ENCODE measurements at regions not wholly inside any gene's neighbourhood (a gene's known extent, or its start where the extent isn't known, plus 50 kb on each side); places are given as distances from the start of the nearest gene placed in this dataset.
A peak's percentile ranks its signal among the peaks of the same experiment; 100 is the strongest.

DNA sequence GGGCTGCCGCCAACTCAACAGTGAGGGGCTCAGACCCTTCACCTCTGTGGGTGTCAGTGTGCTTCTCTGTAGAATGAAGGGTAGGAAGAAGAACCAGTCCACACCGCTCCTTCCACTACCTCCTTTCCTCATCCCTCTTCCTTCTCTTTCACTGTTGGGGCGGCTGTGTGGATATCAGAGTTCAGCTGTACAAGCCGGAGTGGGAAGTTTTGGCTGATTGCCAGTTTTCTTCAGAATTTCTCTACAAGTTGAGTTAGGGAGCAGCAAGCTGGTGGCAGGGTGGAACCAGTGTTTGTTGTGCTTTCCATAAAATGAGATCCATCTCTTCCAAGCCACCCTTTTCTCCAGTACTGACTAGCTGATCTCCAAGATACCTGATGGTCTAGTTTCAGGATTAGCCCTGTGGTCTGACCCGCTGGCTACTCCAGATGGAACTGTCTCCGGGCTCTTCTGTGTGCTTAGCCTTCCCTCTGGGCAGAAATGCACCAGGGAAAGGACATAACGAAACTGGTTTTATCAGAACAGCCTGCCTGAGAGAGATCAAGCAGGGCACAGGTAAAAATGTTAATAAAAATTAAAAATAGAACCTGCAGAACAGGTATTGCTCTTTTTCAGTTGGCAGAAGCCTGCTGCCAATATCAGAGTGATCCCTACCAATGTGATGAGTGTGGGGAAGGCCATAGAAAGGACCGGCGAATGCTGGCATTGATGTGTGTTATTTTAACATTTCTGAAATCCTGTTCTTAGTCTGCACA is 169.9 kb upstream of the TSC22D2 start:
- H3K36me3 ChIP-seq = no peaks in the 10 kb centered on the region
- 49% methylated on average over 9 of the region's 9 CpGs for WGBS
- H3K4me1 ChIP-seq (replicated peaks) = peaks cover 8% of the 10 kb centered on the region
- no peaks in the 10 kb centered on the region for H3K9me3 ChIP-seq
- no peaks in the 10 kb centered on the region for H3K27me3 ChIP-seq (replicated peaks; ENCODE audit: insufficient read depth)
- peak; percentile 63 for DNase-seq (ENCODE audit: low spot score)
- peak overlapping the region in 1 of 2 donors; percentile 15 for H3K4me3 ChIP-seq
- intact Hi-C loops (cut with DNase I) = no loop called here
- peak; percentile 71 for TF ChIP-seq POLR2AphosphoS5 (IDR thresholded peaks at IDR 0.05)
- TF ChIP-seq, protein P1, sequence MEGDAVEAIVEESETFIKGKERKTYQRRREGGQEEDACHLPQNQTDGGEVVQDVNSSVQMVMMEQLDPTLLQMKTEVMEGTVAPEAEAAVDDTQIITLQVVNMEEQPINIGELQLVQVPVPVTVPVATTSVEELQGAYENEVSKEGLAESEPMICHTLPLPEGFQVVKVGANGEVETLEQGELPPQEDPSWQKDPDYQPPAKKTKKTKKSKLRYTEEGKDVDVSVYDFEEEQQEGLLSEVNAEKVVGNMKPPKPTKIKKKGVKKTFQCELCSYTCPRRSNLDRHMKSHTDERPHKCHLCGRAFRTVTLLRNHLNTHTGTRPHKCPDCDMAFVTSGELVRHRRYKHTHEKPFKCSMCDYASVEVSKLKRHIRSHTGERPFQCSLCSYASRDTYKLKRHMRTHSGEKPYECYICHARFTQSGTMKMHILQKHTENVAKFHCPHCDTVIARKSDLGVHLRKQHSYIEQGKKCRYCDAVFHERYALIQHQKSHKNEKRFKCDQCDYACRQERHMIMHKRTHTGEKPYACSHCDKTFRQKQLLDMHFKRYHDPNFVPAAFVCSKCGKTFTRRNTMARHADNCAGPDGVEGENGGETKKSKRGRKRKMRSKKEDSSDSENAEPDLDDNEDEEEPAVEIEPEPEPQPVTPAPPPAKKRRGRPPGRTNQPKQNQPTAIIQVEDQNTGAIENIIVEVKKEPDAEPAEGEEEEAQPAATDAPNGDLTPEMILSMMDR (IDR thresholded peaks at IDR 0.05) = no peak
- peak overlapping the region; percentile 84 to 86 for H3K27ac ChIP-seq

DNA sequence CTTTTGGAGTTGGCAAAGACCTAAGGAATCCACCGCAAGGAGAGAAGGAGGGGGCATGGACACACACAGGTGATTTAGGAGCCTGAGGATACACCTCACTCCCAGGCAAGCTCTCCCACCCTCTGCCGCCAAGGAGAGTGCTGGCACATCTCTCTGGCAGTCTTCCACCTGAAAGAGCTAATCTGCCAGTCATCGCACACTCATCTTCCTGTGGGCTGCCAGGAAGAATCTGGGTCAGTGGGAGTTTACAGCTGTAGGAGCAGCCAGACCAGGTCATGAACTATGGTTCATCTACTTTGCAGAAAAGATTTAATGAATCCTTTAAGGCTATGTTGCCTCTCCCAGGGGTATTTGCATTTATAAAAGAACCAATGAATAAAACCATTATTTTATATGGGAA is 170.6 kb upstream of the TSC22D2 start:
- peak overlapping the region; percentile 84 to 86 for H3K27ac ChIP-seq
- peak overlapping the region in 1 of 2 donors; percentile 12 for H3K4me3 ChIP-seq
- H3K27me3 ChIP-seq (replicated peaks; ENCODE audit: insufficient read depth) = no peaks in the 10 kb centered on the region
- 21% methylated on average over 3 of the region's 3 CpGs for WGBS
- H3K4me1 ChIP-seq (replicated peaks) = peaks cover 8% of the 10 kb centered on the region
- no peaks in the 10 kb centered on the region for H3K9me3 ChIP-seq
- no peaks in the 10 kb centered on the region for H3K36me3 ChIP-seq
- TF ChIP-seq, protein P1 (IDR thresholded peaks at IDR 0.05) = no peak
- TF ChIP-seq POLR2AphosphoS5 (IDR thresholded peaks at IDR 0.05) (no peak), POLR2A (IDR thresholded peaks at IDR 0.05) (no peak)
- peak; percentile 68 for DNase-seq (ENCODE audit: low spot score)
- intact Hi-C loops (cut with DNase I) = no loop called here

DNA sequence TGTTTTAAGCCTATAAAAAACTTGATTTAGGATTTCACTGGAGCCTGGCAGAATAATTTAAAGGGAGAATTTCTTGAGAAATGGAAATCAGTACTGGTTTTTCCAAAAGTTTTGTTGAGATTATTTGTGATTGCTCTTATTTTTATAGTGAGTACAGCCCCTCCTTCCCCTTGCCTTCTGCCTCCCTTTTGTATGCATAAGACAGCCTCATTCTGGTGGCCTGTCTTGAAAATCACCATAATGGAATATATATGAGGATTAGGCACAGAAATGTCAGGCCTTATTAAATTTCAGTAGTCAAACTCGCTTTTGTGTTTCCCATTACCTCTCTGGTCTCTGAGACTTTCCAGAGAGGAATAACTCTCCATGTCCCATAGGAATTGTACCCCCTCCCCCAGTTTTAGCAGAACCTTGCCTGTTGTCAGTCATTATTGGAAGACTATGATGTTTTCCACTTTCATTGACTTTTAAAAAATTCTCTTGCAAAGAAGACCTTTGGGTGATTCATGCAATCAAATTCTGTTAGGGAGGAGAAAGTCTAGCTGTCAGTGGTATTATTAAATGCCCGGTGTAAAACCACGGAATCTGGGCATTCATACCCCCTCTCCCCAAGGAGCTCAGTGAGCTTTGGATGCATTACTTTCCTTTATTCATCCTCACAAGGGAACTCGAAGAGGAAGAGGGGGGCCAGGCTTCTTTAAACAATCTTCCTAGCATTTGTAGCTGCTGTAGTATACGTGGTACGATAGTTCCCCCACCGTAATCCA is 171.6 kb upstream of the TSC22D2 start:
- no peak for DNase-seq (ENCODE audit: low spot score)
- H3K27ac ChIP-seq = peak overlapping the region; percentile 84 to 86
- no peaks in the 10 kb centered on the region for H3K27me3 ChIP-seq (replicated peaks; ENCODE audit: insufficient read depth)
- no peak overlapping the region for H3K4me3 ChIP-seq
- WGBS = 47% methylated on average over 7 of the region's 7 CpGs
- intact Hi-C loops (cut with DNase I) = no loop called here
- peaks cover 8% of the 10 kb centered on the region for H3K4me1 ChIP-seq (replicated peaks)
- TF ChIP-seq, protein P1 (IDR thresholded peaks at IDR 0.05) = no peak
- no peaks in the 10 kb centered on the region for H3K36me3 ChIP-seq
- H3K9me3 ChIP-seq = no peaks in the 10 kb centered on the region

DNA sequence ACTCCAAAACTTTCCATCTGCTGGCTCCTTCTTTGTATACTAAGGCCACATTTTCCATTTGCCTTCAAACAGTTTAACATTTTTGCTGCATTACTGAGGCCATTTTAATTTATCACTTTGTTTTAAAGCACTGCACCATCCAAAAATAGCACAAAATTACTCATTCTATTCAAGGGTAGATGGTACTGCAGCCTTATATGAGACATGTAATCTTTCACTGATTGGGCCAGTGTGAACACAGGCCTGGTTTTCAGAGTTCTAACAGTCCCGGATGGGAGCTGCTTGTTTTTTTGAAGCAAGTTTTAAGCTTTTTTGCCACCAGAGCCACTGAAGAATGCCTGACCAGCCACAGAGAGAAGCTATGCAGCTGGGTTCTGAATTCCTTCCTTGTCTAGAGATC is 172.3 kb upstream of the TSC22D2 start:
- intact Hi-C loops (cut with DNase I) = no loop called here
- DNase-seq (ENCODE audit: low spot score) = no peak
- Histone ChIP-seq H3K27ac (no peak overlapping the region), H3K36me3 (no peaks in the 10 kb centered on the region), H3K4me1 (replicated peaks) (peaks cover 8% of the 10 kb centered on the region), H3K4me3 (no peak overlapping the region), H3K9me3 (no peaks in the 10 kb centered on the region), H3K27me3 (replicated peaks; ENCODE audit: insufficient read depth) (no peaks in the 10 kb centered on the region)
- 65% methylated on average over 1 of the region's 1 CpG for WGBS
- TF ChIP-seq, protein P1 (IDR thresholded peaks at IDR 0.05) = no peak
- TF ChIP-seq POLR2A (IDR thresholded peaks at IDR 0.05) (no peak), POLR2AphosphoS5 (IDR thresholded peaks at IDR 0.05) (no peak)
